ENCODE measurements at regions not wholly inside any gene's neighbourhood (a gene's known extent, or its start where the extent isn't known, plus 50 kb on each side); places are given as distances from the start of the nearest gene placed in this dataset.

DNA sequence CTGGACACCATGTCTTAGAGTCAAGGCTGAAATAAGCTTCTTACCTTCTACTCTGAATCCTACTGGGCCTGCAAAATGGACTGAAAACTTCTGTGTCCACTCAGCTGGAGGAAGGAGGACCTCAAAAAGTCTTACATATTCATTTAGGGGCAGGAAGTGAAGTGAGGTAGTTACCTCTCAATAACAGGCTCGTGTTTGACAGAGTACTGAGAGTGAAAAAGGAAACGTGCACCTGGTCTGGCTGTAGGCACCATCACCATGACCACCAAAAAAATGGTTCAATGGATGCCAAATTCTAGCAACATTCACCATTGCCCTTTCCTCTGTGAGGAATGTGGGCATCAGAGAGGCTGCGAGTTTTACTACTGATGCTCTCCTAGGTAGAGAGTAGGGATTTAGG lies 176.2 kb downstream of the RFC3 start:
- H3K4me3 ChIP-seq, result no peak overlapping the region
- H3K4me1 ChIP-seq, result peaks cover 0 to 10% (median 0%) of the 10 kb centered on the region in 10 experiments; a peak in 5 of 20 replicates
- no peaks in the 10 kb centered on the region for H3K27me3 ChIP-seq
- no peaks in the 10 kb centered on the region for H3K9me3 ChIP-seq (replicated peaks in 1 of 11)
- no peak overlapping the region for H3K9ac ChIP-seq
- H3K4me2 ChIP-seq, result no peak overlapping the region
- no peaks in the 10 kb centered on the region for H3K36me3 ChIP-seq
- no peak overlapping the region for H3K27ac ChIP-seq
- no peaks in the 10 kb centered on the region for H4K20me1 ChIP-seq
- no peak for TF ChIP-seq Cebpa-rat (IDR thresholded peaks at IDR 0.05)

DNA sequence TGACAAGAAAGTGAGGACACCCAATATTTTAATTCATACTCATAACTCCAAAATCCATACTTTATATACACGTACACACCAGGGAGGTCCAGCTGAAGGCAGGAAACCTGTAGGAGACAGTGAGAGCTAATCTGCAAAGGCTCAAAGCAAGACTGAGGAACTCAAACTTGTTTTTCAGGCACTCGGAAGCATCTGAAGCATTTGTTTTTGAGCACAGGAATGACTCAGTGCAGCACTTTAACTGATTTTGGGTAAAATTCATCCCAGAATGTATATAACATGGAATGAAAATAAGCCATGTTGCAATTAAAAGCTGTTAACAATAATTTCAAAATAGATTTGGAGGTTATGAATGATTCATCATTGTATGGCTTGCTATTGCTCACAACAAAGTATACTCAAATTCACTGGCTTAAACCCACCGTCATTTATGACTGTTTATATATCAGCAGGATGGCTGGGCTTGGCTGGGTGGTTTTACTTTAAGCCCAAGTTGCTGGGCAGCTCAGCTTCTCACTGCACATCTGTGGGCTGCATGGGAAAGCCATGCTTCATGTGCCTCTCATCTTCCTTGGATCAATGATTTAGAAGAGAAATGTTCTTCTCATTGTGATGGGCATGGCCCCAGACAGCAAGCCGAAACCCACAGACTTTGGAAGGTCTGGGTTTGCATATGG lies 177.0 kb downstream of the RFC3 start:
- Histone ChIP-seq H4K20me1 (no peaks in the 10 kb centered on the region), H3K9ac (no peak overlapping the region), H3K4me3 (no peak overlapping the region), H3K9me3 (replicated peaks in 1 of 11) (no peaks in the 10 kb centered on the region), H3K4me2 (no peak overlapping the region), H3K27me3 (no peaks in the 10 kb centered on the region), H3K36me3 (no peaks in the 10 kb centered on the region), H3K27ac (no peak overlapping the region), H3K4me1 (peaks cover 0 to 10% (median 0%) of the 10 kb centered on the region in 10 experiments; a peak in 5 of 20 replicates)
- TF ChIP-seq Cebpa-rat (IDR thresholded peaks at IDR 0.05), result no peak

DNA sequence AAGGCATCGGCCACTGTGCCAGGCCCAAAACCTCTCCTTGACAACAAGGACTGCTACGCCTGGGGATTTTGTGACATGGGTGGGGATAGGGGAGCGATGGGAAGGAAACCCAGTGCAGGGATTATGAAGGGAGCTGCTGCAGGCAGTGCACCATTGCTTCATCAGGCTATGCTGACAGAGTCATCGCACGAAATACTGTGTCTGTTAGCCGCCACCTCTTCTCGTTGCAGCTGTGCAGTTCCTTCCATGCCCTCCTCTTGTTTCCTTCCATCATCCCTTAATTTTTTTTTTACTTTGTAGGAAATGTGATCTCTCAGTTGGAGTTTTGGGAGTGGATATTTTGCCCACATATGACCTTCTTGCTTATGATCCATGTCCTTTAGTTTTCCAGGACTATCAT lies 178.7 kb downstream of the RFC3 start:
- Histone ChIP-seq H3K9me3 (replicated peaks in 1 of 11) (no peaks in the 10 kb centered on the region), H3K4me3 (no peak overlapping the region), H3K9ac (no peak overlapping the region), H3K27ac (no peak overlapping the region), H4K20me1 (no peaks in the 10 kb centered on the region), H3K27me3 (no peaks in the 10 kb centered on the region), H3K4me2 (no peak overlapping the region), H3K4me1 (peaks cover 0 to 10% (median 0%) of the 10 kb centered on the region in 10 experiments; a peak in 5 of 20 replicates), H3K36me3 (no peaks in the 10 kb centered on the region)
- no peak for TF ChIP-seq Cebpa-rat (IDR thresholded peaks at IDR 0.05)

DNA sequence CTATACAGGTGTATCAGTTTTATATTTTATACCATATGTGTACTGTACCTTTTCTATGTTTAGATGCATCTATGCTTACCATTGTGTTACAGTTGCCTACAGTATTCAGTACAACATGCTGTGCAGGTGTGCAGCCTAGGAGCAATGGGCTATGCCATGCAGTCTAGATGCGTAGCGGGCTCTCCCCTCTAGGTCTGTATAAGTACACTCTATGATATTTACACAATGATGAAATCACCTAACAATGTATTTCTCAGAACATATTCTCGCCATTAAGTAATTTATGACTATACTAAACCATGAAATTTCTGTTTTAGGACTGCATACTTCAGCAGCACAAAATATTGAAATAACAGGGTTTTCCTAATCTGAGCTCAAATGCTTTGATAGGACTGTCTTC lies 179.6 kb downstream of the RFC3 start:
- no peaks in the 10 kb centered on the region for H4K20me1 ChIP-seq
- H3K4me2 ChIP-seq, result no peak overlapping the region
- no peaks in the 10 kb centered on the region for H3K9me3 ChIP-seq (replicated peaks in 1 of 11)
- H3K9ac ChIP-seq, result no peak overlapping the region
- peaks cover 0 to 5% (median 0%) of the 10 kb centered on the region in 10 experiments; a peak in 5 of 20 replicates for H3K4me1 ChIP-seq
- no peak overlapping the region for H3K27ac ChIP-seq
- H3K36me3 ChIP-seq, result no peaks in the 10 kb centered on the region
- no peak overlapping the region for H3K4me3 ChIP-seq
- TF ChIP-seq Cebpa-rat (IDR thresholded peaks at IDR 0.05), result no peak
- H3K27me3 ChIP-seq, result no peaks in the 10 kb centered on the region

DNA sequence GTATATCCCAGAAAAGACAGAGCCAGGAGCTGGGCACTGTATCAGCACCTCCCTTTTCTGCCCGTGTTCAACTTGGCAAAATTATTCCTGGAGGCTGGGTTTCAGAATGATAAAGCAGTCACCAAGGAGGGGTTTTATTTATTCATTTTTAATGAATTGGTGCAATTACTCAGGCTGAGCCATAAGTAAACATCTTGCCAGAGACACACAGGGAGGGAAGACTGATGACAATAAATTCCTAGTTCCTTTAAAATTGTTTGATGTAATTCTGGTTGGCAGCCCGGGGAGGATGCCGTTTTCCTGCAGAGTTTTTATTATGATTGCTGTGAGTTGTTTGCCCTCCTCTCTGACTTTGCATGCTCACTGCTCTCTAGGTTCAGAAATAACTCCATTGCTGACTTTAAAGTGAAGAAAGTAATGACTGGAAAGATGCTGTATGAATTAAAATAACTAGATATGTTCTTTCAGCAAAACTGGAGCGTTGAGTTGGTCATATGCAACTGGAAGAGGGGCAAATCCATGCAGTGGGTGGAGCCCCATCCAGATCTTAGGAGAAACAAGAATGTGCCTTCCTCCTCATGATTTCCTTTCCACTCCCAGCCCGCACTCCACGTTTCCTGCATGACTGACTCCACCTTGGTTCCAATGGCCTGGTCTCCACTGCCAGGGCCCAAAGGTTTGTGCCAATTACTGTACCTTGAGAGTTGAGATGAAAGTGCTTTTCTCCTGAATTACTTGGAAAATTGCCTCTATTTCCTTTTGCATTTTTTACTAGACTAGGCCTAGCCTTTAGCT lies 182.1 kb downstream of the RFC3 start:
- no peaks in the 10 kb centered on the region for H3K4me1 ChIP-seq
- H3K27ac ChIP-seq, result no peak overlapping the region
- H3K9ac ChIP-seq, result no peak overlapping the region
- no peaks in the 10 kb centered on the region for H3K27me3 ChIP-seq
- no peak for TF ChIP-seq Cebpa-rat (IDR thresholded peaks at IDR 0.05)
- no peaks in the 10 kb centered on the region for H3K36me3 ChIP-seq
- no peak overlapping the region for H3K4me2 ChIP-seq
- H4K20me1 ChIP-seq, result no peaks in the 10 kb centered on the region
- H3K4me3 ChIP-seq, result no peak overlapping the region
- no peaks in the 10 kb centered on the region for H3K9me3 ChIP-seq (replicated peaks in 1 of 11)

DNA sequence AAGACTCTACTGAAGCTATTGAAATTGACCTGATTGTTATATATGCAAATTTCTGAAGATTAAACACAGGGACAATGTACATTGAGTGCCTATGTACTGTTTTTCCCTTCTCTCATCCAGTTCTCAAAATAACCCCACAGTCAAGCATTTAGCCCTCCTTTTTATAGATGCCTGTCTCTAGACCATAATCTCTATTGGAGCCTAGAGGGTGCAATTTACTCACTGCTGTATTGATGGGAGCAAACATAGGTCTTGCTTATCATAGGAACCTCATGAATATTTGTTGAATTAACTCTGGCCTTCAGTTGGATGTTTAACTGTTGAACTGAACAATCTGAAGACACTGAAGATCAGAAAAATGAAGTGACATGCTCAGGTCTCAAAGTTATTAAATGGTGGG lies 183.0 kb downstream of the RFC3 start:
- Histone ChIP-seq H3K36me3 (no peaks in the 10 kb centered on the region), H3K9me3 (replicated peaks in 1 of 11) (no peaks in the 10 kb centered on the region), H3K27ac (no peak overlapping the region), H4K20me1 (no peaks in the 10 kb centered on the region), H3K27me3 (no peaks in the 10 kb centered on the region), H3K4me3 (no peak overlapping the region), H3K4me1 (no peaks in the 10 kb centered on the region), H3K4me2 (no peak overlapping the region), H3K9ac (no peak overlapping the region)
- TF ChIP-seq Cebpa-rat (IDR thresholded peaks at IDR 0.05), result no peak

DNA sequence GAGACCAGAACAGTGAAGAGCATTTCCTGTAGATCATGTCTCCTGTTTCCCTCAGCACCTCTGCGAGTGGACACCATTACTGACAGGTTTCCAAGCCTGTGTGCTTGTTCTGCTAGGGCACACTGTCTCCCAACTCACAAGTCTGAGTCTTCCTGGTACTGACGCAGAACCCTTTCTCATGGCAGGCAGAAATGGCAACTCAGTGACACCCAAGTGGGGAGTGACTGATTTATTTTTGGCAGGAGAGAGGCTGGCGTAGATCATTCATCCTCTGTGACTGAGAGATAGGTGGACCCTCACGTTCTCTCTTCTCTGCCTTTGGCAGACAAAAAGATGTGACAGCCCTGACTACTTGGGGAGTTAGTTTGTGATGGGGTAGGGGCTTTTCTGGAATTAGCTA lies 183.4 kb downstream of the RFC3 start:
- no peaks in the 10 kb centered on the region for H3K9me3 ChIP-seq (replicated peaks in 1 of 11)
- H3K9ac ChIP-seq, result no peak overlapping the region
- no peak overlapping the region for H3K27ac ChIP-seq
- no peak overlapping the region for H3K4me2 ChIP-seq
- H3K27me3 ChIP-seq, result no peaks in the 10 kb centered on the region
- H3K4me3 ChIP-seq, result no peak overlapping the region
- no peaks in the 10 kb centered on the region for H3K4me1 ChIP-seq
- no peak for TF ChIP-seq Cebpa-rat (IDR thresholded peaks at IDR 0.05)
- no peaks in the 10 kb centered on the region for H4K20me1 ChIP-seq
- no peaks in the 10 kb centered on the region for H3K36me3 ChIP-seq

DNA sequence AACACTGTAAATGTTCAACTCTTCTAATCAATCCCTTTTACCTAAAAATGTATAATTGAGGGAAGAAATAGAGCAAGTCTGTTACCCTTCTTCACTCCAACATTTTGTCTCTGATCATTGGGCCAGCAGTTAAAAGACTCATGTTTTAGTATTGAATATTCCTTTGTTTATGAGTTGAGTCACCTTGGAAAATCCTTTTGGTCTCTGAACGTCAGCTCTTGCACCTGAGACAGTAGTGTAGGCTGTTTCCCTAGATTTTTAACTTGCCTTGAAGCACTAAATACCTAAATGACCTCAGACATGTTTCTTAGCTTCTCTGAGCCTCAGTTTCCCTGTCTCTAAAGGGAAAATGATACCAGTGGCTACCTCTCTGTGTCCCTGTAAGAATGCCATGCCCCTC lies 184.2 kb downstream of the RFC3 start:
- no peaks in the 10 kb centered on the region for H3K27me3 ChIP-seq
- no peaks in the 10 kb centered on the region for H3K36me3 ChIP-seq
- H3K27ac ChIP-seq, result no peak overlapping the region
- H3K9me3 ChIP-seq (replicated peaks in 1 of 11), result no peaks in the 10 kb centered on the region
- no peaks in the 10 kb centered on the region for H4K20me1 ChIP-seq
- H3K4me3 ChIP-seq, result no peak overlapping the region
- no peak overlapping the region for H3K4me2 ChIP-seq
- TF ChIP-seq Cebpa-rat (IDR thresholded peaks at IDR 0.05), result no peak
- H3K4me1 ChIP-seq, result no peaks in the 10 kb centered on the region
- H3K9ac ChIP-seq, result no peak overlapping the region

DNA sequence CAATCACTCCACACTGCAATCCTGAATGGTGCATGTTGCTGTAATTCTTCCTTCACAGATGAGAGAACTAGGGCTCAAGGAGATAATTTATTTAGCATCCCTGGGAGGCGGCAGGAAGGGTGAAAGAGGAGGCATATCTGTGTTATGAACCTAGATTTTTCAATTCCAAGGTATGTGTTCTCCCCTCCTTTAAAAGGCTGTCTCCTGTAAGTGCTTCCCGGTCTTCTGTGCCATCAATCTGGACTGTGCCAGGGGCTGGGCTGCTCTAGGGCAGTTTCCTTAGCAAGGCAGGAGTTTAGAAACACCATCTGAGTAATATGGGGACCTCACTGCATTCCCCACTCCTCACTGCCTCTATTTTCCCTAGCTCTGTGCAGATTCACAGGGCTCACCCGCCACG lies 185.0 kb downstream of the RFC3 start:
- TF ChIP-seq Cebpa-rat (IDR thresholded peaks at IDR 0.05), result no peak
- Histone ChIP-seq H3K9ac (no peak overlapping the region), H3K27me3 (no peaks in the 10 kb centered on the region), H3K4me2 (no peak overlapping the region), H3K9me3 (replicated peaks in 1 of 11) (no peaks in the 10 kb centered on the region), H3K4me1 (no peaks in the 10 kb centered on the region), H3K36me3 (no peaks in the 10 kb centered on the region), H3K4me3 (no peak overlapping the region), H3K27ac (no peak overlapping the region), H4K20me1 (no peaks in the 10 kb centered on the region)

DNA sequence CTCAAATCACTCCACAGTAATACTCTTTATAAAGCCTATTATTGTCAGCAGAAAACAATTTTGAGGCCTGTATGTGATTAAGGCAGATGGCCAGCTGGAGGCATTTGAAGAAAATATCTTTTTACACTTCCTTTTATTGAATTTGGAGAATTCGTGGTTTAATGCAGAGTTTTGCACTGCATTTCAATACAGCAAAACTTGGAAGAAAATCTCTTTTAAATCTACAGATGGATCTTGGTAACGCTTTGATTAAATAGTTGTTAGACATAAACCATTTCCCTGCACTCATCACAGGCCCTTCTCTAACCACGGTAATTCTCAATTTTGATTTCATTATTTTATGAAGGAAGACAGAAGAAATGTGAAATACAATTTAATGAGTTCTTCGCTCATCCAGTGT lies 185.7 kb downstream of the RFC3 start:
- Histone ChIP-seq H3K27ac (no peak overlapping the region), H4K20me1 (no peaks in the 10 kb centered on the region), H3K4me3 (no peak overlapping the region), H3K27me3 (no peaks in the 10 kb centered on the region), H3K4me2 (no peak overlapping the region), H3K9me3 (replicated peaks in 1 of 11) (no peaks in the 10 kb centered on the region), H3K36me3 (no peaks in the 10 kb centered on the region), H3K4me1 (no peaks in the 10 kb centered on the region), H3K9ac (no peak overlapping the region)
- no peak for TF ChIP-seq Cebpa-rat (IDR thresholded peaks at IDR 0.05)
